CD1c-positive myeloid dendritic cell (primary cell): ENCODE measurements at regions not wholly inside any gene's neighbourhood (a gene's known extent, or its start where the extent isn't known, plus 50 kb on each side); places are given as distances from the start of the nearest gene placed in this dataset.

Source experiments
- DNase-seq: peaks from one replicate; pipeline ENCODE4 v3.0.0-alpha.2; 2016; ENCODE audit errors: extremely low spot score

GRCh38 chr11:135075740-135076139 lies 663.7 kb upstream of the B3GAT1 start:
- DNase-seq, result peak; percentile 51

- no peak for DNase-seq
Measured at GRCh38 chr11:135074397-135074998, 662.5 kb upstream of the B3GAT1 start.

- DNase-seq, result no peak
Measured at GRCh38 chr11:135073870-135074269, 661.8 kb upstream of the B3GAT1 start.

- no peak for DNase-seq
Measured at GRCh38 chr11:135073381-135073780, 661.3 kb upstream of the B3GAT1 start.

GRCh38 chr11:135069890-135070289 lies 657.8 kb upstream of the B3GAT1 start:
- DNase-seq, result no peak

GRCh38 chr11:135069063-135069462 lies 657.0 kb upstream of the B3GAT1 start:
- no peak for DNase-seq

- DNase-seq, result no peak
Measured at GRCh38 chr11:135062994-135063393, 651.0 kb upstream of the B3GAT1 start.

GRCh38 chr11:135061166-135061565 lies 649.1 kb upstream of the B3GAT1 start:
- no peak for DNase-seq

GRCh38 chr11:135046986-135047385 lies 634.9 kb upstream of the B3GAT1 start:
- DNase-seq, result no peak

- DNase-seq, result no peak
Measured at GRCh38 chr11:135046556-135046955, 634.5 kb upstream of the B3GAT1 start.

- DNase-seq, result no peak
Measured at GRCh38 chr11:135043434-135043833, 631.4 kb upstream of the B3GAT1 start.

GRCh38 chr11:135037828-135038227 lies 625.8 kb upstream of the B3GAT1 start:
- no peak for DNase-seq

GRCh38 chr11:135036488-135037297 lies 624.7 kb upstream of the B3GAT1 start:
- no peak for DNase-seq

- DNase-seq, result no peak
Measured at GRCh38 chr11:135035282-135035681, 623.2 kb upstream of the B3GAT1 start.

- DNase-seq, result no peak
Measured at GRCh38 chr11:135033540-135033939, 621.5 kb upstream of the B3GAT1 start.

GRCh38 chr11:135031205-135031989 lies 619.4 kb upstream of the B3GAT1 start:
- no peak for DNase-seq

GRCh38 chr11:135027461-135027860 lies 615.4 kb upstream of the B3GAT1 start:
- peak; percentile 4 for DNase-seq

- no peak for DNase-seq
Measured at GRCh38 chr11:135023499-135023898, 611.5 kb upstream of the B3GAT1 start.

GRCh38 chr11:135022454-135022853 lies 610.4 kb upstream of the B3GAT1 start:
- no peak for DNase-seq

GRCh38 chr11:135019899-135020298 lies 607.9 kb upstream of the B3GAT1 start:
- no peak for DNase-seq

GRCh38 chr11:135019343-135019871 lies 607.4 kb upstream of the B3GAT1 start:
- DNase-seq, result no peak

GRCh38 chr11:135017296-135017695 lies 605.3 kb upstream of the B3GAT1 start:
- no peak for DNase-seq
